Epithelial cell of proximal tubule (primary cell): ENCODE measurements at regions not wholly inside any gene's neighbourhood (a gene's known extent, or its start where the extent isn't known, plus 50 kb on each side); places are given as distances from the start of the nearest gene placed in this dataset.
"Not testable (repeated sequence)": the region's sequence is repeated elsewhere in the genome, so short reads cannot be mapped to it uniquely, and the experiment has no call there.

Source experiments
- DNase-seq: peaks from one replicate; pipeline ENCODE4 v3.0.0-alpha.2; 2011; ENCODE audit warnings: low read depth
- H3K4me3 ChIP-seq: 2 replicates; pipeline ENCODE4 v1.5.1; 2011; ENCODE audit warnings: low read depth, mild to moderate bottlenecking, low read length
- CTCF ChIP-seq: conservative IDR thresholded peaks from 2 replicates; pipeline ENCODE4 v1.5.1; 2012; ENCODE audit warnings: low read depth, mild to moderate bottlenecking, low read length

- no peak overlapping the region for H3K4me3 ChIP-seq
- TF ChIP-seq CTCF, result no peak
- DNase-seq, result no peak
Measured at GRCh38 chr12:65672441-65672840, 151.8 kb upstream of the HMGA2 start.

GRCh38 chr12:65673156-65673690, 151.1 kb upstream of the HMGA2 start:
- no peak for TF ChIP-seq CTCF
- no peak overlapping the region for H3K4me3 ChIP-seq
- DNase-seq, result no peak

- no peak for TF ChIP-seq CTCF
- H3K4me3 ChIP-seq, result no peak overlapping the region
- no peak for DNase-seq
Measured at GRCh38 chr12:65673732-65674131, 150.6 kb upstream of the HMGA2 start.

GRCh38 chr12:65675141-65675621, 149.1 kb upstream of the HMGA2 start:
- no peak for DNase-seq
- no peak overlapping the region for H3K4me3 ChIP-seq
- TF ChIP-seq CTCF, result no peak

GRCh38 chr12:65678172-65678571, 146.1 kb upstream of the HMGA2 start:
- not testable (repeated sequence) for H3K4me3 ChIP-seq, DNase-seq

GRCh38 chr12:65681226-65681625, 143.1 kb upstream of the HMGA2 start:
- no peak for DNase-seq
- TF ChIP-seq CTCF, result no peak
- H3K4me3 ChIP-seq, result no peak overlapping the region

- H3K4me3 ChIP-seq, result no peak overlapping the region
- TF ChIP-seq CTCF, result no peak
- DNase-seq, result no peak
Measured at GRCh38 chr12:65682112-65682511, 142.2 kb upstream of the HMGA2 start.
